ENCODE measurements at regions not wholly inside any gene's neighbourhood (a gene's known extent, or its start where the extent isn't known, plus 50 kb on each side); places are given as distances from the start of the nearest gene placed in this dataset.

- TF ChIP-seq CTCF (IDR thresholded peaks at IDR 0.05) (no peak), POLR2A (IDR thresholded peaks at IDR 0.05) (no peak), EP300 (IDR thresholded peaks at IDR 0.05) (no peak), POLR2AphosphoS5 (IDR thresholded peaks at IDR 0.05) (no peak)
These were observed 93.6 kb downstream of the CRYAA start for GRCh38 chr21:43262427-43262826.
